ENCODE measurements at regions not wholly inside any gene's neighbourhood (a gene's known extent, or its start where the extent isn't known, plus 50 kb on each side); places are given as distances from the start of the nearest gene placed in this dataset.

GRCh38 chr2:177053038-177053437, 159.6 kb upstream of the HNRNPA3 start:
- TF ChIP-seq MYPOP (CRISPR knock-in tag; IDR thresholded peaks at IDR 0.05) (no peak), ZNF124 (CRISPR knock-in tag; IDR thresholded peaks at IDR 0.05) (no peak), ZNF136 (CRISPR knock-in tag; IDR thresholded peaks at IDR 0.05; ENCODE audit: low read depth) (no peak), AHDC1 (CRISPR knock-in tag; IDR thresholded peaks at IDR 0.05; ENCODE audit: borderline replicate concordance) (no peak), ZNF616 (CRISPR knock-in tag; IDR thresholded peaks at IDR 0.05; ENCODE audit: low read depth) (no peak), FOXA1 (IDR thresholded peaks at IDR 0.05) (no peak), FOXA1 (CRISPR knock-in tag; IDR thresholded peaks at IDR 0.05) (no peak), NR2F6 (IDR thresholded peaks at IDR 0.05) (no peak), NR2F6 (CRISPR knock-in tag; IDR thresholded peaks at IDR 0.05) (no peak), KMT2A (CRISPR knock-in tag; IDR thresholded peaks at IDR 0.05) (no peak), NBN (conservative IDR thresholded peaks at IDR 0.05) (no peak), HNRNPH1 (optimal IDR thresholded peaks at IDR 0.05; ENCODE audit: low read depth, low read length) (no peak), TCF7L2 (IDR thresholded peaks at IDR 0.05; ENCODE audit: low read depth, low read length) (no peak), SPEN (CRISPR knock-in tag; IDR thresholded peaks at IDR 0.05; ENCODE audit: low read depth) (no peak), FOXM1 (CRISPR knock-in tag; IDR thresholded peaks at IDR 0.05) (no peak), RORA (CRISPR knock-in tag; IDR thresholded peaks at IDR 0.05) (no peak), ZNF790 (CRISPR knock-in tag; IDR thresholded peaks at IDR 0.05; ENCODE audit: borderline replicate concordance) (no peak), PTBP1 (IDR thresholded peaks at IDR 0.05; ENCODE audit: low read depth, low read length, poor library complexity, severe bottlenecking) (no peak), ZNF75D (CRISPR knock-in tag; IDR thresholded peaks at IDR 0.05; ENCODE audit: borderline replicate concordance) (no peak), STAT5B (CRISPR knock-in tag; IDR thresholded peaks at IDR 0.05) (no peak)
- Histone ChIP-seq H3K9ac (ENCODE audit: insufficient read depth, low read depth, low read length) (no peak overlapping the region), H3K27me3 (ENCODE audit: control insufficient read depth in 1 of 2, insufficient read depth in 2 of 2, low read length in 2 of 2) (peaks cover 0 to 10% of the 10 kb centered on the region in 2 experiments; a peak in 1 of 5 replicates), H3K9me3 (ENCODE audit: low read length) (no peaks in the 10 kb centered on the region), H4K20me1 (ENCODE audit: insufficient read depth, low read length) (no peaks in the 10 kb centered on the region), H3K4me2 (ENCODE audit: low read depth, low read length) (no peak overlapping the region), H3K4me1 (ENCODE audit: insufficient read depth, low read length) (no peaks in the 10 kb centered on the region), H3K36me3 (replicated peaks in 1 of 2; ENCODE audit: control insufficient read depth in 1 of 2, insufficient read depth in 2 of 2, low read length in 2 of 2) (no peaks in the 10 kb centered on the region), H2AFZ (ENCODE audit: low read length) (no peak overlapping the region), H3K27ac (ENCODE audit: extremely low read length, insufficient read depth, low read length) (no peak overlapping the region), H3K4me3 (replicated peaks in 1 of 3; ENCODE audit: insufficient read depth in 1 of 3, low read depth in 2 of 3, low read length in 3 of 3) (no peak overlapping the region), H3K79me2 (ENCODE audit: insufficient read depth, low read length) (no peaks in the 10 kb centered on the region)
- FAIRE-seq (no peak), ATAC-seq (no peak), DNase-seq (ENCODE audit: low spot score) (no peak)
- CTCF ChIA-PET (ENCODE audit: low intra/inter-chr PET ratio, low total read pairs) = no interaction called here
- in situ Hi-C loops (cut with HindIII; ENCODE audit: extremely low pct_ligation_motif_present, low pct_unique_long_range_greater_than_20kb) = no loop called here
- WGBS (ENCODE audit: low lambda C conversion rate) = 10% methylated on average over 3 of the region's 3 CpGs
- no TSS peak for BruUV-seq (replicated peaks)
- POLR2A ChIA-PET = no interaction called here
- intact Hi-C loops (cut with micrococcal nuclease; ENCODE audit: unreplicated experiment) = no loop called here

Data from HepG2 (cell line).